ENCODE measurements at regions not wholly inside any gene's neighbourhood (a gene's known extent, or its start where the extent isn't known, plus 50 kb on each side); places are given as distances from the start of the nearest gene placed in this dataset.

DNA sequence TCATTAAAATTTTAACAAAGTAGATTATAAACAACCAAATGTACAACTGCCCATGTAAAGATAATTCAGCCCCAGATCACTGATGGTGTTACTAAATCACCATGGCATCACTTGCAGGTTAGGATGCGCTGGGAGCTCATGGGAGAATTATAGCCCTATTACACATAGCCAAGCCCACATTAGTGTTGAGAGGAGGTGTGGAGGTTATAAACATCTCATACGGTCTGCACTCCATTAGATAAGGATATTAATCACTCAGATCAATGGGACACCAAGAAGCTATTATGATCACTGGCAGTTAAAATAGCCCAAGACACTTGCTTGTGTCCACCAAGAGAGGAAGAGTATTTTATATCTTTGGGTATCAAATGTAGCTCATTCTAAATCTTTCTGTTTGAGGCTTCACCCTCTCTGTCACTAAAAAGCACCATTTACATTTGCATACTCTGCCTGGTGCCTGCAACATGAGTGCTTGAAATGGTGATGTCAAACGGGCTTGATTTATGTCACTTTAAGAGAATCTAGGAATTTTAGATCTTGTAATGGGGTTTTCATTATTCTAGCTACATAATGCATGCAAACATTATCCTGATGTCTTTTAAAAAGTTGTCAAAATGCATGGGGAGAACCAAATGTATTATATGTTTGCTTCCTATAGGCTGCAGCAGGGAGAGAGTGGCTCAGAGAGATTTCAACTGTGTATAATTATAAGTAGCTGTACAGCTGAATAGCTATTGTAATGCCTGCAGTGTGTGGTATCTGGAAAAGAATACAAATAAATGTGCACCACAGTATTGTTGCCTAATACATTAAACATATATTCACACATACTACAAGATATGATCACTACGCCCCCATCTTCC lies 654.1 kb upstream of the MARCKS start:
- TF ChIP-seq, protein P1, sequence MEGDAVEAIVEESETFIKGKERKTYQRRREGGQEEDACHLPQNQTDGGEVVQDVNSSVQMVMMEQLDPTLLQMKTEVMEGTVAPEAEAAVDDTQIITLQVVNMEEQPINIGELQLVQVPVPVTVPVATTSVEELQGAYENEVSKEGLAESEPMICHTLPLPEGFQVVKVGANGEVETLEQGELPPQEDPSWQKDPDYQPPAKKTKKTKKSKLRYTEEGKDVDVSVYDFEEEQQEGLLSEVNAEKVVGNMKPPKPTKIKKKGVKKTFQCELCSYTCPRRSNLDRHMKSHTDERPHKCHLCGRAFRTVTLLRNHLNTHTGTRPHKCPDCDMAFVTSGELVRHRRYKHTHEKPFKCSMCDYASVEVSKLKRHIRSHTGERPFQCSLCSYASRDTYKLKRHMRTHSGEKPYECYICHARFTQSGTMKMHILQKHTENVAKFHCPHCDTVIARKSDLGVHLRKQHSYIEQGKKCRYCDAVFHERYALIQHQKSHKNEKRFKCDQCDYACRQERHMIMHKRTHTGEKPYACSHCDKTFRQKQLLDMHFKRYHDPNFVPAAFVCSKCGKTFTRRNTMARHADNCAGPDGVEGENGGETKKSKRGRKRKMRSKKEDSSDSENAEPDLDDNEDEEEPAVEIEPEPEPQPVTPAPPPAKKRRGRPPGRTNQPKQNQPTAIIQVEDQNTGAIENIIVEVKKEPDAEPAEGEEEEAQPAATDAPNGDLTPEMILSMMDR (IDR thresholded peaks at IDR 0.05; ENCODE audit: extremely low read depth, missing control alignments), result no peak
- DNase-seq (ENCODE audit: low spot score), result no peak

DNA sequence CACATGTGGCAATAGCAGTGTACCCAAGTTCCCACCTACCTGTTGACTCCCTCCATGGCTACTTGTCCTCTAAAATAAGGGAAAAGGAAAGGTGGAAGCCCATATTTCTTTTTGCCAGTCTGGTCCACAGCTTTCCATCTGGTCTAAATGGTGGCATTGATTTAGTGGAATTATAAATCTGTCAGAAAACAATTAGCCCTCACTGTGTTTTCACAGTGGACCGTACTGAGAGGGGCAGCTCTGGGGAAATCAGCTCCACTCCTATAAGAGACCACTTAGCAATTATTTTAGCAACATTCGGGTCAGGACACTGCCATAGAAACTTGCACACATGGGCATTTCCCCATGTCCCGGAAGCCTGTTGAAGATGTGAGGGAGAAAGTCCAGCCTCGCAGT lies 653.4 kb upstream of the MARCKS start:
- no peak for DNase-seq (ENCODE audit: low spot score)
- TF ChIP-seq, protein P1 (IDR thresholded peaks at IDR 0.05; ENCODE audit: extremely low read depth, missing control alignments), result no peak

DNA sequence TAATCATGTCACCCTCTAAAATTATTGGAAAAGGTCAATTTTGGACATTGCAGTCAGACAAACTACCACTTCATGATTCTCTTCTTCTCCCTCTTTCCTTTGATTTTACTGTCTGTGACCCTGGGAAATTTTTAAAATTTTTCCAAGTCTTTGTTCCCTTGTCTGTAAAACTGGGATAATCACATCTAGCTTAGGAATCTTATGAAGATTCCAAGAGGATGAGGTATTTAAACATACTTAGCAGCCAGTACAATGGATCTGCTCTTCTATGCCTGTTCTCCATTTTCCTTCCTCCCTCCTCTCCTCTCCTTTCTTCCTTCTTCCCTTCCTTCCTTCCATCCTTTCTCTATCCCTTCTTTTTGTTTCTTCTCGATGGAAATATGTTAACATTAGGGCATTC lies 651.6 kb upstream of the MARCKS start:
- no peak for DNase-seq (ENCODE audit: low spot score)
- TF ChIP-seq, protein P1 (IDR thresholded peaks at IDR 0.05; ENCODE audit: extremely low read depth, missing control alignments), result no peak

DNA sequence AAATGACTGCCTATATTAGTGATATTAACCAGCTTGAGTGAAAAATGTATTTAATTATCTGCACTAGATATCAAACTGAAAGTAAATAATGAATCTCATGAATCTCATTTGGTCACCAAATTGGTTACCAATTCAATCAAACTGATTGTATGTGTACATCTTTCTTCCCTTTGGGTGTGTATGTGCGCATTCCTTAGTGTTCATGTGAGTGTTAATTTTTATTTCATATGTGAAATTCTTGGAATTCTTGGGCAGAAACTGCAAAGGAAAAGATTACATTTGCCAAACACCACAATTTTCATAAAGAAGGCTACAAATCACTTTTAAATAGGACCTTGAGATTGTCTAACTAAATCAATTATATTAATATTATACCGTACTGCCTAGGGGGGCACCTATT lies 648.4 kb upstream of the MARCKS start:
- TF ChIP-seq, protein P1 (IDR thresholded peaks at IDR 0.05; ENCODE audit: extremely low read depth, missing control alignments), result no peak

DNA sequence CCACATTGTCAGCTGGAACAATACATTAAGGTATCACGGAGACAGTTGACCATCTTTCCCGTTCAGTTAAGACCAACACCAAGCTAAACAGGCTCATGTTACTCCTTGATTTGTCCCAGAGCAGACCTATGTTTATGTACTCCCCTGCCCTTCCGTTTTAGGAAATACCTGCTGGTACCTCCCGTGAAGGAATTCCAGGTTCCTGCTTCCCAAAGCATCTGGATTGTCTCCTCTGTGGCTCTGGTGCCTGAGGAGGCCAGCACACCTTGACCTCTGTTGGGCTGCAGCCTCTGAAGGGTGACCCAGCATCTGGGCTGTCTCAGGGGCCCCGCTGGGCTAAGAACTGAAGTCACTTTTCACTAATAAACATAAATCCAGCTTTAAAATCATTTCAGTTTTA lies 647.8 kb upstream of the MARCKS start:
- TF ChIP-seq, protein P1 (IDR thresholded peaks at IDR 0.05; ENCODE audit: extremely low read depth, missing control alignments), result no peak
- no peak for DNase-seq (ENCODE audit: low spot score)

More for the DNA sequence above, 648.4 kb upstream of the MARCKS start:
- DNase-seq (ENCODE audit: low spot score), result no peak

DNA sequence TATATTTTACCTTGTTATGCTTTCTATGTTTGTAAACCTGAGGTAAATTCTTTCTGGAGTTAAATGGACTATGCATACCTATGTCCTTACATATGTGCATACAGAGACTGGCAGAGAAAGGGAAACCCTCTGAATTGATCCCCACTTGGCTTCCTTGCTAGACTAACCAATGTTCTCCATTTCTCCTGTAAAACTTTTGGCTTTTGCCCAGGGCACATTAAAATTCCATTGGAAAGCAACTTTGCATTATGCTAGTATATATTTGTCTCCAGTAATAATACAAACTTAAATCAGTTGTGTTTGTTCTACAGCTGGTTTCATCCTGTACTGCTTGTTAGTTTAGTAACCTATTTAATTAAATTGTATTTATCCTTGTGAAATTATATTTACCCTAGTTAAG lies 646.0 kb upstream of the MARCKS start:
- no peak for DNase-seq (ENCODE audit: low spot score)
- TF ChIP-seq, protein P1 (IDR thresholded peaks at IDR 0.05; ENCODE audit: extremely low read depth, missing control alignments), result no peak

DNA sequence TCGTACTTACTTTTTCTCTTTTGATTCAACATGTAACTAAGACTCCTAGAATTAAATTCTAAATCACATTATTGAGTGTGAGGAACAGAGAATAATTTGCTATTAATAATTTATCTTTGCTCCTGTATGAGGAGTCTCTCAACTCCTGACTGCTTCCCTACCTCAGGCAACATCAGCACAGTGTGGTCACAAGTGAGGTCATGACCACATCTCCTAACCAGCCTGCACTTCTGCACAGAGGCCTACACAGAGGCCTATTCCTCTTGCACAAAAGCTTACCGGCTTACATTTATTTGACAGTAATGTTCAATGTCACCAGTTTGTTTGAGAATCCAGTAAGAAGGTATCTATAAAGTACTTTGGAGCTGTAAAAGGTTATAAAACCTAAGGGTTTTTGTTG lies 637.4 kb upstream of the MARCKS start:
- DNase-seq (ENCODE audit: low spot score), result no peak

More for the DNA sequence above, 637.4 kb upstream of the MARCKS start:
- TF ChIP-seq, protein P1 (IDR thresholded peaks at IDR 0.05; ENCODE audit: extremely low read depth, missing control alignments), result no peak

All from GM20000 (cell line).